ENCODE measurements at regions not wholly inside any gene's neighbourhood (a gene's known extent, or its start where the extent isn't known, plus 50 kb on each side); places are given as distances from the start of the nearest gene placed in this dataset.
A peak's percentile ranks its signal among the peaks of the same experiment; 100 is the strongest.

- H3K27ac ChIP-seq (ENCODE audit: low read depth in 1 of 2, low read length in 2 of 2), result no peak overlapping the region
- H3K36me3 ChIP-seq (ENCODE audit: control insufficient read depth in 1 of 2, insufficient read depth in 2 of 2, low read length in 1 of 2), result no peaks in the 10 kb centered on the region
- no peak overlapping the region for H3K4me3 ChIP-seq (ENCODE audit: low read length in 2 of 2)
- no peak for ATAC-seq (ENCODE audit: low FRiP score)
- H3K27me3 ChIP-seq (ENCODE audit: control insufficient read depth in 1 of 2, insufficient read depth in 2 of 2, low read length in 1 of 2), result no peaks in the 10 kb centered on the region
- DNase-seq, result no peak
- H3K4me1 ChIP-seq (ENCODE audit: control insufficient read depth in 1 of 2, insufficient read depth in 2 of 2, low read length in 2 of 2), result no peaks in the 10 kb centered on the region
- intact Hi-C loops (cut with DNase I), result no loop called here
- H3K9me3 ChIP-seq (ENCODE audit: control insufficient read depth, low read length), result no peaks in the 10 kb centered on the region
Measured at GRCh38 chr12:89882792-89883191, 174.2 kb upstream of the ATP2B1 start.

DNA sequence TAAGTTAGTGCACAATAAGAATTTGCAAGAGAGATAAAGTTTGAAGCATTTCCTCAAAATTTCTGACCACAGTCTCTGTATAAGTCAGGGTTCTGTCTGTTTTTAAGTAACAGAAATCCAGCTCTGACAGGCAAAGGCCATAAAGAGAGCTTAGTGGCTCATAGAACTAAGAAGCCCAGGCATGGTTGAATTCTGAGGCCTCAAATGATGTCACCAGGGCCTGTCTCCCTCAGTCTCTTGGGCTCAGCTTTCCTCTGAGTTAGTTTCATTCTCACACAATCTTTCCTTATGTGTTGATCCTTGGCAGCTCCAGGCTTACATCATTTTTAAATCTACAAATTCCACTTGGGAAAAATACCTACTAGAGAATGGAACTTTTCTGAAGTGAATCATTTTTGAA lies 173.4 kb upstream of the ATP2B1 start:
- no peaks in the 10 kb centered on the region for H3K36me3 ChIP-seq (ENCODE audit: control insufficient read depth in 1 of 2, insufficient read depth in 2 of 2, low read length in 1 of 2)
- DNase-seq (no peak), ATAC-seq (ENCODE audit: low FRiP score) (no peak)
- H3K9me3 ChIP-seq (ENCODE audit: control insufficient read depth, low read length), result no peaks in the 10 kb centered on the region
- H3K27ac ChIP-seq (ENCODE audit: low read depth in 1 of 2, low read length in 2 of 2), result no peak overlapping the region
- H3K27me3 ChIP-seq (ENCODE audit: control insufficient read depth in 1 of 2, insufficient read depth in 2 of 2, low read length in 1 of 2), result no peaks in the 10 kb centered on the region
- intact Hi-C loops (cut with DNase I), result no loop called here
- H3K4me1 ChIP-seq (ENCODE audit: control insufficient read depth in 1 of 2, insufficient read depth in 2 of 2, low read length in 2 of 2), result no peaks in the 10 kb centered on the region
- no peak overlapping the region for H3K4me3 ChIP-seq (ENCODE audit: low read length in 2 of 2)

DNA sequence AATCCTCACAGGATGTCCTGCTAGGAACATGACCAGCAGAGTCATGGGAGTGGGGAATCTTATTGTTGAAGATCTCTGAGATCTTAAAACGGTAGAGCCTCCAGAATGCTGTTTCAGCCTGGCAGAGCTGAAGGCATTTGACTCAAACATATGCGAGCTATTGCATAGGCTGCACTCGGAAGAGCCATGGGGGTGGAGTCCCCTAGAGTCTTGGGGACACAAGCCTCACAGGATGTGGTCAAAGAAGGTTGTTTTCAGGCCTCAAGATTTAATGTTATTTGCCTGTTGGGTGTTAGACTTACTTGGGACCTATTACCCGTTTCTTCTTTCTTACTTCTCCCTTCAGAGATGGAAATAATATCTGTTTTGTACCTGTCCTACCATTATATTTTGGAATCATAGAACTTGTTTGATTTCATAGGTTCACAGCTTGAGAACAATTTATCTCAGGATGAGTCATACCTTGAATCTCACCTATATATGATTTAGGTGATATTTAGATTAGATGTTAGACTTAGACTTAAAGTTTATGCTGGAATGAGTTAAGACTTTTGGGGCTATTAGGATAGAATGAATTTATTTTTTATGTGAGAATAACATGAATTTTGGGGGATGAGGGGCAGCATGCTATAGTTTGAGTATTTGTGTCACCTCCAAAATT lies 172.2 kb upstream of the ATP2B1 start:
- H3K4me1 ChIP-seq (ENCODE audit: control insufficient read depth in 1 of 2, insufficient read depth in 2 of 2, low read length in 2 of 2), result no peaks in the 10 kb centered on the region
- 69 to 77% methylated on average over 4 of the region's 4 CpGs for WGBS, 2 donors
- no peak for ATAC-seq (ENCODE audit: low FRiP score)
- H3K27me3 ChIP-seq (ENCODE audit: control insufficient read depth in 1 of 2, insufficient read depth in 2 of 2, low read length in 1 of 2), result no peaks in the 10 kb centered on the region
- peak in 1 of 2 donors; percentile 38 for DNase-seq
- H3K36me3 ChIP-seq (ENCODE audit: control insufficient read depth in 1 of 2, insufficient read depth in 2 of 2, low read length in 1 of 2), result no peaks in the 10 kb centered on the region
- H3K9me3 ChIP-seq (ENCODE audit: control insufficient read depth, low read length), result no peaks in the 10 kb centered on the region
- no peak overlapping the region for H3K4me3 ChIP-seq (ENCODE audit: low read length in 2 of 2)
- H3K27ac ChIP-seq (ENCODE audit: low read depth in 1 of 2, low read length in 2 of 2), result no peak overlapping the region
- intact Hi-C loops (cut with DNase I), result no loop called here

DNA sequence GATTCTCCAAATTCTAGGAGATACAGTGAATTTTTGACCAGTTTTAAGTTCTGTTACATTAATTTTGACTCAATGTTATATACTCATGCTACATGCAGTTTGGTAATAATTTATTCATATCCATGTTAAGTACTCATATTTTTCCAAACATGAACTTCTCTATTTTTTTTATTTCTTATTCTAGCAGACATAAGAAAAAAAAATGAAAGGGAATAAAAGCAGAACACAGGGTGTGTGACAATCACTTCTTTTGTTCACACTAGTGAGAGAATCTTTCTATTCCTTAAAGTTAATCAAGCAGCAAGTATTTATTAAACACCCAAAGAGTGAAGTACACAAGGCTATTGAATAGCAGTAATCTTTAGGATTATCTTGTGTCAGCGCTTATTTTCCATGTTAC lies 171.1 kb upstream of the ATP2B1 start:
- no peak overlapping the region for H3K27ac ChIP-seq (ENCODE audit: low read depth in 1 of 2, low read length in 2 of 2)
- DNase-seq (no peak), ATAC-seq (ENCODE audit: low FRiP score) (no peak)
- intact Hi-C loops (cut with DNase I), result no loop called here
- H3K27me3 ChIP-seq (ENCODE audit: control insufficient read depth in 1 of 2, insufficient read depth in 2 of 2, low read length in 1 of 2), result no peaks in the 10 kb centered on the region
- H3K4me1 ChIP-seq (ENCODE audit: control insufficient read depth in 1 of 2, insufficient read depth in 2 of 2, low read length in 2 of 2), result no peaks in the 10 kb centered on the region
- no peaks in the 10 kb centered on the region for H3K36me3 ChIP-seq (ENCODE audit: control insufficient read depth in 1 of 2, insufficient read depth in 2 of 2, low read length in 1 of 2)
- no peak overlapping the region for H3K4me3 ChIP-seq (ENCODE audit: low read length in 2 of 2)
- 90 to 98% methylated on average over 1 of the region's 1 CpG for WGBS, 2 donors
- no peaks in the 10 kb centered on the region for H3K9me3 ChIP-seq (ENCODE audit: control insufficient read depth, low read length)

GRCh38 chr12:89878950-89879349 lies 170.3 kb upstream of the ATP2B1 start:
- Histone ChIP-seq H3K4me1 (ENCODE audit: control insufficient read depth in 1 of 2, insufficient read depth in 2 of 2, low read length in 2 of 2) (no peaks in the 10 kb centered on the region), H3K36me3 (ENCODE audit: control insufficient read depth in 1 of 2, insufficient read depth in 2 of 2, low read length in 1 of 2) (no peaks in the 10 kb centered on the region), H3K27me3 (ENCODE audit: control insufficient read depth in 1 of 2, insufficient read depth in 2 of 2, low read length in 1 of 2) (no peaks in the 10 kb centered on the region), H3K4me3 (ENCODE audit: low read length in 2 of 2) (no peak overlapping the region), H3K27ac (ENCODE audit: low read depth in 1 of 2, low read length in 2 of 2) (no peak overlapping the region), H3K9me3 (ENCODE audit: control insufficient read depth, low read length) (no peaks in the 10 kb centered on the region)
- ATAC-seq (ENCODE audit: low FRiP score) (no peak), DNase-seq (no peak)
- 66 to 76% methylated on average over 2 of the region's 2 CpGs for WGBS, 2 donors
- intact Hi-C loops (cut with DNase I), result no loop called here

GRCh38 chr12:89878327-89878726 lies 169.7 kb upstream of the ATP2B1 start:
- 97 to 99% methylated on average over 6 of the region's 6 CpGs for WGBS, 2 donors
- Histone ChIP-seq H3K27me3 (ENCODE audit: control insufficient read depth in 1 of 2, insufficient read depth in 2 of 2, low read length in 1 of 2) (no peaks in the 10 kb centered on the region), H3K4me1 (ENCODE audit: control insufficient read depth in 1 of 2, insufficient read depth in 2 of 2, low read length in 2 of 2) (no peaks in the 10 kb centered on the region), H3K9me3 (ENCODE audit: control insufficient read depth, low read length) (no peaks in the 10 kb centered on the region), H3K4me3 (ENCODE audit: low read length in 2 of 2) (no peak overlapping the region), H3K27ac (ENCODE audit: low read depth in 1 of 2, low read length in 2 of 2) (no peak overlapping the region), H3K36me3 (ENCODE audit: control insufficient read depth in 1 of 2, insufficient read depth in 2 of 2, low read length in 1 of 2) (no peaks in the 10 kb centered on the region)
- no peak for ATAC-seq (ENCODE audit: low FRiP score)
- no peak for DNase-seq
- intact Hi-C loops (cut with DNase I), result no loop called here

DNA sequence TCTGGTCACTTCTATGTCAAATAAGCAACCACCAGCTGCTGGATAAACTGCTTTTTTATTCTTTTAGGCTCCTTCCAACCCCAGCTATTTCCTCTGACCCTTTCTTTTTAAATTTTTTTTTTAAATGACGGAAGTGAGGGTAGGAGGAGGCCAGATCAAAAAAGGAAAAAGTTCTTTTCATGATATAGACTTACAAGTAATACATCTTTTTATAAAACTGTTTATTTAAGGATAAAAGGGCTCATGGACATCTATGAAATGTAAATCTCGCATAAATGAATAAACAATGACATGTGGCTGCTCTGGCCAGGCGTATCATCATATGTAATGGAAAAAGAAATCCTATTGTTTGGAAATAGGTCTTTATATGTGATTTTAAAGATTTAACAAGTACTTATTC lies 169.0 kb upstream of the ATP2B1 start:
- H3K27me3 ChIP-seq (ENCODE audit: control insufficient read depth in 1 of 2, insufficient read depth in 2 of 2, low read length in 1 of 2), result no peaks in the 10 kb centered on the region
- H3K9me3 ChIP-seq (ENCODE audit: control insufficient read depth, low read length), result no peaks in the 10 kb centered on the region
- intact Hi-C loops (cut with DNase I), result no loop called here
- H3K27ac ChIP-seq (ENCODE audit: low read depth in 1 of 2, low read length in 2 of 2), result no peak overlapping the region
- no peak for DNase-seq
- H3K4me3 ChIP-seq (ENCODE audit: low read length in 2 of 2), result no peak overlapping the region
- 86 to 90% methylated on average over 3 of the region's 3 CpGs for WGBS, 2 donors
- H3K36me3 ChIP-seq (ENCODE audit: control insufficient read depth in 1 of 2, insufficient read depth in 2 of 2, low read length in 1 of 2), result no peaks in the 10 kb centered on the region
- no peaks in the 10 kb centered on the region for H3K4me1 ChIP-seq (ENCODE audit: control insufficient read depth in 1 of 2, insufficient read depth in 2 of 2, low read length in 2 of 2)
- ATAC-seq (ENCODE audit: low FRiP score), result no peak

- 86 to 92% methylated on average over 3 of the region's 3 CpGs for WGBS, 2 donors
- no peaks in the 10 kb centered on the region for H3K9me3 ChIP-seq (ENCODE audit: control insufficient read depth, low read length)
- no peaks in the 10 kb centered on the region for H3K4me1 ChIP-seq (ENCODE audit: control insufficient read depth in 1 of 2, insufficient read depth in 2 of 2, low read length in 2 of 2)
- no peak overlapping the region for H3K4me3 ChIP-seq (ENCODE audit: low read length in 2 of 2)
- no peaks in the 10 kb centered on the region for H3K27me3 ChIP-seq (ENCODE audit: control insufficient read depth in 1 of 2, insufficient read depth in 2 of 2, low read length in 1 of 2)
- no peaks in the 10 kb centered on the region for H3K36me3 ChIP-seq (ENCODE audit: control insufficient read depth in 1 of 2, insufficient read depth in 2 of 2, low read length in 1 of 2)
- no peak overlapping the region for H3K27ac ChIP-seq (ENCODE audit: low read depth in 1 of 2, low read length in 2 of 2)
- ATAC-seq (ENCODE audit: low FRiP score) (no peak), DNase-seq (no peak)
- intact Hi-C loops (cut with DNase I), result no loop called here
Measured at GRCh38 chr12:89877136-89877535, 168.5 kb upstream of the ATP2B1 start.

GRCh38 chr12:89875809-89876208 lies 167.2 kb upstream of the ATP2B1 start:
- no peaks in the 10 kb centered on the region for H3K4me1 ChIP-seq (ENCODE audit: control insufficient read depth in 1 of 2, insufficient read depth in 2 of 2, low read length in 2 of 2)
- no peaks in the 10 kb centered on the region for H3K27me3 ChIP-seq (ENCODE audit: control insufficient read depth in 1 of 2, insufficient read depth in 2 of 2, low read length in 1 of 2)
- H3K27ac ChIP-seq (ENCODE audit: low read depth in 1 of 2, low read length in 2 of 2), result no peak overlapping the region
- no peak overlapping the region for H3K4me3 ChIP-seq (ENCODE audit: low read length in 2 of 2)
- ATAC-seq (ENCODE audit: low FRiP score), result no peak
- no peaks in the 10 kb centered on the region for H3K36me3 ChIP-seq (ENCODE audit: control insufficient read depth in 1 of 2, insufficient read depth in 2 of 2, low read length in 1 of 2)
- H3K9me3 ChIP-seq (ENCODE audit: control insufficient read depth, low read length), result no peaks in the 10 kb centered on the region
- intact Hi-C loops (cut with DNase I), result no loop called here
- 23 to 28% methylated on average over 1 of the region's 1 CpG for whole genome bisulfite sequencing, 2 donors
- no peak for DNase-seq
